Tibial artery (tissue), 4 donors: ENCODE measurements at regions not wholly inside any gene's neighbourhood (a gene's known extent, or its start where the extent isn't known, plus 50 kb on each side); places are given as distances from the start of the nearest gene placed in this dataset.

Source experiments
- DNase-seq, 2 donors: peaks; one replicate each; pipeline ENCODE4 v3.0.0-alpha.2; 2019
- H3K27ac ChIP-seq, 2 donors: fragments of 200-600 bp; sonication (generic) in 1 of 2; 1 replicate in 1 of 2; 2 replicates in 1 of 2; pipeline ENCODE4 v1.5.1; 2018 to 2019; ENCODE audit warnings: mild to moderate bottlenecking in 1 of 2
- H3K27me3 ChIP-seq, 2 donors: fragments of 200-600 bp; sonication (generic) in 1 of 2; one replicate each; pipeline versions ENCODE4 v1.5.1 to v1.6.0; 2016 to 2019
- H3K36me3 ChIP-seq, 3 donors: fragments of 200-600 bp; sonication (generic) in 2 of 3; one replicate each; pipeline ENCODE4 v1.5.1; 2016 to 2019; ENCODE audit warnings: mild to moderate bottlenecking in 2 of 3
- H3K4me1 ChIP-seq, 4 donors: fragments of 200-600 bp; sonication (generic) in 2 of 4; 1 replicate in 3 of 4; 2 replicates in 1 of 4; pipeline ENCODE4 v1.5.1; 2016 to 2019
- H3K4me3 ChIP-seq, 2 donors: fragments of 200-600 bp; sonication (generic) in 1 of 2; 1 replicate in 1 of 2; 2 replicates in 1 of 2; pipeline ENCODE4 v1.5.1; 2018 to 2019; ENCODE audit warnings: mild to moderate bottlenecking in 2 of 2
- H3K9me3 ChIP-seq, 3 donors: fragments of 200-600 bp; sonication (generic) in 1 of 3; one replicate each; pipeline ENCODE4 v1.5.1; 2016 to 2019
- intact Hi-C: fragments of 100-400 bp; cut with DNase I; formaldehyde crosslinking; loops from one replicate; pipeline ENCODE4 v1.15.0; 2023; ENCODE audit warnings: low total_unique reads
- TF ChIP-seq, protein P1 (sequence below), 2 experiments: fragments of 200-600 bp in 1 of 2; fragments of 450-650 bp in 1 of 2; IDR thresholded peaks; one replicate each; pipeline ENCODE4 v1.5.1; 2017 to 2019; ENCODE audit warnings: antibody characterized with exemption in 2 of 2, mild to moderate bottlenecking in 1 of 2, moderate library complexity in 1 of 2

GRCh38 chr20:56996533-56996932 is 269.9 kb downstream of the BMP7 start:
- peaks cover 4 to 15% (median 9%) of the 10 kb centered on the region in 3 donors for H3K9me3 ChIP-seq
- H3K4me3 ChIP-seq = no peak overlapping the region
- no peaks in the 10 kb centered on the region for H3K4me1 ChIP-seq
- peaks cover 0 to 4% of the 10 kb centered on the region in 2 donors for H3K27me3 ChIP-seq
- TF ChIP-seq, protein P1, sequence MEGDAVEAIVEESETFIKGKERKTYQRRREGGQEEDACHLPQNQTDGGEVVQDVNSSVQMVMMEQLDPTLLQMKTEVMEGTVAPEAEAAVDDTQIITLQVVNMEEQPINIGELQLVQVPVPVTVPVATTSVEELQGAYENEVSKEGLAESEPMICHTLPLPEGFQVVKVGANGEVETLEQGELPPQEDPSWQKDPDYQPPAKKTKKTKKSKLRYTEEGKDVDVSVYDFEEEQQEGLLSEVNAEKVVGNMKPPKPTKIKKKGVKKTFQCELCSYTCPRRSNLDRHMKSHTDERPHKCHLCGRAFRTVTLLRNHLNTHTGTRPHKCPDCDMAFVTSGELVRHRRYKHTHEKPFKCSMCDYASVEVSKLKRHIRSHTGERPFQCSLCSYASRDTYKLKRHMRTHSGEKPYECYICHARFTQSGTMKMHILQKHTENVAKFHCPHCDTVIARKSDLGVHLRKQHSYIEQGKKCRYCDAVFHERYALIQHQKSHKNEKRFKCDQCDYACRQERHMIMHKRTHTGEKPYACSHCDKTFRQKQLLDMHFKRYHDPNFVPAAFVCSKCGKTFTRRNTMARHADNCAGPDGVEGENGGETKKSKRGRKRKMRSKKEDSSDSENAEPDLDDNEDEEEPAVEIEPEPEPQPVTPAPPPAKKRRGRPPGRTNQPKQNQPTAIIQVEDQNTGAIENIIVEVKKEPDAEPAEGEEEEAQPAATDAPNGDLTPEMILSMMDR (IDR thresholded peaks at IDR 0.05) = no peak
- H3K27ac ChIP-seq = no peak overlapping the region
- no peaks in the 10 kb centered on the region for H3K36me3 ChIP-seq
- intact Hi-C loops = no loop called here
- DNase-seq = no peak

GRCh38 chr20:56998438-56998837 is 268.0 kb downstream of the BMP7 start:
- Histone ChIP-seq H3K27ac (no peak overlapping the region), H3K36me3 (no peaks in the 10 kb centered on the region), H3K9me3 (peaks cover 4 to 15% (median 9%) of the 10 kb centered on the region in 3 donors), H3K4me3 (no peak overlapping the region), H3K4me1 (no peaks in the 10 kb centered on the region), H3K27me3 (peaks cover 0 to 4% of the 10 kb centered on the region in 2 donors)
- intact Hi-C loops = no loop called here
- no peak for DNase-seq
- TF ChIP-seq, protein P1 (IDR thresholded peaks at IDR 0.05) = no peak

DNA sequence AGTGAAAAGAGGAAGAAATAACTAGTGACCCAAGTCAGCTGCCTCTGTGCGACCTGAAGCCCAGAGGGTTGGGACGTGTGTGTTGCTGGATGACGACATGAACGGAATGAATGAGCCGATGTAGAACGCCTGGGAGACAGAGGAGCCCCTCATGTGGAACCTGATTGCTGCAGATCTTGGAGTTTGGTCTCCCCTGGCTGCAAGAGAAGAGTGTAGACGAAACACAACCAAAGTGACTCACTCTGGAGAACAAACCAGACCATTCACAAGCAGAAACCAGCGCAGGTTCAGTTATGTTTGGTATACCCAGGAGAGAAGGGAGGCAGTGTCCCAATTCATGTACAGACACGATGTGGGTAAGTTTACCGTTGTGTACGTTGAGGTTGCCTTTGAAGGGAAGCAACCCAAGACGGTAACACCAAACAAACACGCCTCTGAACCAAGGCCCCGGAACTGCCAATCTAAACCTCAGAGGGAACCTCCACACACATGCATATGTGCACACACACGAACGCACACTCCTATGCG is 265.9 kb downstream of the BMP7 start:
- peaks cover 4 to 15% (median 9%) of the 10 kb centered on the region in 3 donors for H3K9me3 ChIP-seq
- no peak overlapping the region for H3K27ac ChIP-seq
- peaks cover 0 to 13% of the 10 kb centered on the region in 2 donors for H3K27me3 ChIP-seq
- DNase-seq = no peak
- intact Hi-C loops = no loop called here
- H3K36me3 ChIP-seq = no peaks in the 10 kb centered on the region
- H3K4me1 ChIP-seq = no peaks in the 10 kb centered on the region
- TF ChIP-seq, protein P1 (IDR thresholded peaks at IDR 0.05) = no peak
- H3K4me3 ChIP-seq = no peak overlapping the region

DNA sequence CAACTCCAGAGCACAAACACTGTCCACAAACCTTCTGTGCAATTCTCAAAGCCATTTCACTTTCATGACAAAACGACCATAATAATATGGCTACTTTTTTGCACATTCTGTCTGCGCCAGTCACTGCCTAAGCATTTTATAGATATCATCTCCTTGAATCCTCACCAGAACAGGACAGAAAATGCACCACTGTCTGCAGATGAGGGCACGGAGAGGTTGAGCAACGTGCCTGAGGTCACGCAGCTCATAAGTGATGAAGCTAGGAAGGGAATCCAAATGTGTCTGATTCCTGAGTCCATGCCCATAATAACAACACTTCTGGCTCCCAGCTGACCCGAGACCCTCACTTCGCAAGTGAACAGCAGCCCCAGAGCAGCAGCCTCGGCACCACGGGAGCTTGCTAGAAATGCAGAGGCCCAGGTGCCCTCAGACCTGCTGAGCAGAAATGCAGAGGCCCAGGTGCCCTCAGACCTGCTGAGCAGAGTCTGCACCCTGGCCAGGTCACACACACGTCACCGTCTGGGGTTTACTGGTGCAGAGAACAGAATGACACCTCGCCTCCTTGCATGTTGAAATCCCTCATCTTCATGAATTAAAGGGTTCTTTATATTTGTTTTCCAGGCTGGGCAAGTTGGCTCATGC is 265.2 kb downstream of the BMP7 start:
- TF ChIP-seq, protein P1 (IDR thresholded peaks at IDR 0.05) = no peak
- H3K27ac ChIP-seq = no peak overlapping the region
- H3K4me1 ChIP-seq = no peaks in the 10 kb centered on the region
- peaks cover 4 to 15% (median 9%) of the 10 kb centered on the region in 3 donors for H3K9me3 ChIP-seq
- H3K27me3 ChIP-seq = peaks cover 0 to 11% of the 10 kb centered on the region in 2 donors
- H3K36me3 ChIP-seq = no peaks in the 10 kb centered on the region
- intact Hi-C loops = no loop called here
- DNase-seq = no peak
- H3K4me3 ChIP-seq = no peak overlapping the region

GRCh38 chr20:57002066-57002570 is 264.3 kb downstream of the BMP7 start:
- peaks cover 0 to 7% (median 0%) of the 10 kb centered on the region in 4 donors for H3K4me1 ChIP-seq
- H3K9me3 ChIP-seq = peaks cover 4 to 15% (median 9%) of the 10 kb centered on the region in 3 donors
- no peak overlapping the region for H3K27ac ChIP-seq
- TF ChIP-seq, protein P1 (IDR thresholded peaks at IDR 0.05) = no peak
- peaks cover 0 to 11% of the 10 kb centered on the region in 2 donors for H3K27me3 ChIP-seq
- no peak overlapping the region for H3K4me3 ChIP-seq
- intact Hi-C loops = no loop called here
- no peak for DNase-seq
- no peaks in the 10 kb centered on the region for H3K36me3 ChIP-seq
